NCI-H82 treated with DMSO at 0.1 percent for 48 hours (cell line): ENCODE measurements at regions not wholly inside any gene's neighbourhood (a gene's known extent, or its start where the extent isn't known, plus 50 kb on each side); places are given as distances from the start of the nearest gene placed in this dataset.

Source experiments
- DNase-seq: peaks from one replicate; lab custom pipeline; 2025; ENCODE audit not compliant: unreplicated experiment; lab: John Stamatoyannopoulos, UW

- no peak for DNase-seq
Observed at GRCh38 chr3:148075771-148076716, 621.7 kb upstream of the AGTR1 start.

DNA sequence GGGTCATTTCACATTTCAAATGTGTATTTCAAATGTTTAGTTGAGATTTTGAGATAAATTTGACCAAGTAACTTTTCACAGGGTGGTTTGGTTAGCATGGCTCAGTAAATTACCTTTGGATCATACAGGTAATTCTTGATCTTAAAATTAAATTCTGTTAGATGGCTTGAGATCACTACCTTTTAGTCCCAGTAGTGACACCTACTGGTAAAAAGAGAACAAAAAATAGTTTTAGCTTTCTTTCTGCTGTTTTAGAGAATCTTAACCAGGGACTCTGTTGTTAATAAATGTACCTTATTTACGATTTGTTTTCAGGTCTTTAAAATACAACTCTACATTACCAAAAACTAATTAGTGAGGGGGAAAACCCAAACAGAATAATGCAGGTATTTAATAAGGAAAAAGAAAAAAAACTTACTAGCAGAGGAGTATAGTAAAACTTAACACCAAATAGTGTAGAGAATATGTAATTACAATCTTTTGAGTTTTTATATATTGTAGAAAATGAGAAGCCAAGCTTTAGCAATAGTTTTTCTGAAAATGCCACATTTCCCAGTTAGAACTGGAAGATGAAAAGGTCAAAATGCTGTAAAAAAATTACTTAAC, 620.3 kb upstream of the AGTR1 start:
- no peak for DNase-seq

DNA sequence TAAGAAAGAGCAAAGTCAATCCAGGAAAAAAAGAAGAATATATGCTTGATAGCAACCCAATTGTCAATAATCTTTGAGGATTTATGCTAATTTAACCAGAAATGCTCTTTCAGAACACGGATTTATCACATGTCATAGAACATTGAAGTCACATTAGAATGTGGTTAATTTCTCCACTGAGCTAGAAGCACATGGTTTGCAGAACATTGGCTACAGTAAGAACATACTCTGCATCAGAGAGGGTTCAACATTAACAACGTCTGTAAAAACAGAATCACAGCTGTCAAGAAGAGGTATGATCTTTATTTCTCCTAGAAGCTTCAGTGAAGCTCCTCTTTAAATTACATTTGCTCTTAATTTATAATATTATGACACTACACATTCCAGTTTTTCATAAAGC, 619.7 kb upstream of the AGTR1 start:
- DNase-seq: no peak

GRCh38 chr3:148078658-148079057, 619.0 kb upstream of the AGTR1 start:
- DNase-seq: no peak

DNA sequence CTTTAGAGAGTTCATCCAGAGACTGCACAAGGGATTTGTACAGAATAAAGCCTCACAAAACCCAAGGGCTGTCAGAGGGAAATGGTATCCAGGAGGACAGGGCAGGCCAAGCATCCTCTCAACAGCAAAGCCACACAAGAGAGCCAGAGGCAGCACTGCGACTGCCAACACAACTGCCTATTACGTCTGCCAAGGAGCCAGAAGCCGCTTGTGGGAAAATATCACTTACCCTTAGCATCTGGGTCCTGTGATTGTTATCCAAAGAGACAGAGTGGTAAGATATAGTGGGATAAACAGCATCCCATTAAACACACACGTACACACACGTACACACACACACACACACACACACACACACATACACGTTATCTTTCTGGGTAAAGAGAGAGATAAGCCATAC, 618.3 kb upstream of the AGTR1 start:
- DNase-seq: no peak

DNA sequence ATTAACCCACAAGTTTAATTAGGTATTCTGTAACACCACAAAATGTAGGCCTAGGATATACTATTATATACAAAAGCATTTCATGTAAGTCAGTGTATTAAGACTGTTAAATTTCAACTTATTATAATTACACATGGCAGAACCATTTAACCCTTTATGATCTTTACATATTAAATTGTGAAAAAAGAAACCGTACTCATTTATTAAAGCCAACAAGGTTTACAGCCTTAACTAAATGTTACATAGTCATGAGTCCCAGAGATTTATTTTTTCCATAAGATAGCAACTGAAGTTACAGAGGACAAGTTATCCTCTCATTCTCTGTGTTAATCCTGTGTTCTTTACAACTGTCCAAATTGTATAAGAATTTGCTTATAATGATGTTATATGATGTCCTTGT, 615.8 kb upstream of the AGTR1 start:
- no peak for DNase-seq

- DNase-seq: no peak
Observed at GRCh38 chr3:148082506-148083280, 615.0 kb upstream of the AGTR1 start.

GRCh38 chr3:148083526-148084182, 614.0 kb upstream of the AGTR1 start:
- peak; percentile 91 for DNase-seq

DNA sequence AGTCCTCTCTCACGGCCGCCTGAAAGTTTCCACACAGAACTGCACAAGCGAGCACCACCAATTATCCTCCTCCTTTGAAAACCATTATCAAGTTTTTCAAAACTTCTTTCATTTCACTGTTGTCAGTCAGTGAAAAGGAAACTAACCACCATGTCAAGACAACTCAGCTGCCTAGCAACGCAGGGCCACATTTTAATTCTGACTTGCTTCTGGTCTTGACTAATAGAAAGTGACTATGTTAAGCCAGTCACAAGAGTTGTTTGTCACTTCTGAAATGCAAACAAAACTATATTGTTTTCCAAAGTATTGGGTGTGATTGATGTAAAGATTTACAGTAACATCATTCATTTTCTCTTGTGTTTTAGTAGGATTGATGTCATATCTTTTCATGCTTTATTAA, 612.8 kb upstream of the AGTR1 start:
- DNase-seq: no peak

GRCh38 chr3:148087601-148088371, 609.9 kb upstream of the AGTR1 start:
- DNase-seq: no peak

- DNase-seq: no peak
Observed at GRCh38 chr3:148089171-148089570, 608.5 kb upstream of the AGTR1 start.

GRCh38 chr3:148090156-148090555, 607.5 kb upstream of the AGTR1 start:
- no peak for DNase-seq

GRCh38 chr3:148092624-148093347, 604.9 kb upstream of the AGTR1 start:
- DNase-seq: peak; percentile 41

DNA sequence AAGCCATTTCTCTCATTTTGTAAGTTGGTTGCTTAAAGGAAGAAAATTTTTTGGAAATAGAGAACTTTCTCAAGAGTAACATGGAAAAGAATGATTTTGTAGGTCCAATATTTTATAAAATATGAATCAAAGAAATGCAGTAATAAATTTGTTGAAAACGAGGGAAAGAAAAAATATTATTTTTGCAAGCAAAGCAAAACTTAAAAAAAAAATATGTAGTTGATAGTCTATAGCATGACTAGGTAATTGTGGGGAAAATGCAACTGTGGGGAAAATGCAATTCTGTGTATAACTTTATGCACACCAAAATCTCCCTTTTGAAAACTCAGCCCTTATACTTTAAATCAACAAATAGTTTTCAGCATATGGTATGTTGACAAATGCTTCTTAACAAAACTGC, 604.0 kb upstream of the AGTR1 start:
- no peak for DNase-seq

DNA sequence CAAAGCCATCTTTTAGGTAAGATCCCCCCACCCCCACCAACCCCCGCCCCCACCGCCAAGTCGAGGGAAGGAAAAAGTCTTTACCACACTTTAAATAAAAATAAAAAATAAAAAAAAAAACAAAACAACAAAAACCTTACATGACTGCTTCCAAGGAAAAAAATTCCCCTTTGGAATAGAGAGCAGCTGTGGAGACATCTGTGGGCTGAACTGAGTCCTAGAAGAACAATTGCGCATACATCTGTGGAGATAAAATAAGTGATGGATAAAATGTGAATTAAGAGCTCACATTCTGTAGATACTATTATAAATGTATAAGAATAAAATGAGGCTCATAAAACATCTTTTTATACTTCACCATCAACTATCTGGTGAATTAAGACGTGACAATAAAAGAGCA, 601.7 kb upstream of the AGTR1 start:
- no peak for DNase-seq

DNA sequence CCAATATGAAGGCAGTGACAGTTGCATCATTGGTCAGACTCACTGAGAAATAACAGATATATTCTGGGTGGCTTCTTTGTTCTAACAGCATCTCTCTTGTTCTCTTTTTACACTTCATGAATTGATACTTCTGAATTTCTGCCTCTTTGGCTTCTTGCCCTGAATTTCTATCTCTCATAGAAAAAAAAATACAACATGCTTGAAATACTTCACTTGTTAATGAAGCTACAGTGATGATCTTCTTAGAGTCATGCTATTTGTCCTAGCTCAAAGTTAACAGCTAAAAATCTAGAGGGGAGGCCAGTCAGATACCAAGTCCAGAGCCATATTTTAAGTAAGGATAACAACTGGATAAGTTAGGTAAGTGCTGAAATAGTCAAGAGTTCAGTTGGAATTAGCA, 597.2 kb upstream of the AGTR1 start:
- DNase-seq: no peak

DNA sequence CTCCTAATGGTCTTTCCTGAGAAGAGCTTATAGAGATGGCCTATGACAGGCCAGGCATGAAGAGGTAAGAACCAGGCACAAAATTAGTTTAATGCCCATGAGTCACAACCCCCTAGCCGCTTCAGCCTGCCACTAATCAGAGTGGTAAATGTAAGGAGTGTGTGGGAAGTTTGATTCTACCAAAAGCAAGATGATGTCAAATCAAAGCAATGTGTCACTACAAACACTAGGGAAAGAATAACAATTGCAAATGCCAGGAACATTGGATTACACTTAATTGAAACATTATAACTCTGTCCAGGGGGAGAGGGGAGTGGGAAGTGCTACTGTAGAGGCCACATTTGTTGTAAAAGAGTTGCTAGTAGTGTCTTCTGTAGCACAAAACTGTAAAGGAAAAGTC, 596.6 kb upstream of the AGTR1 start:
- DNase-seq: no peak

GRCh38 chr3:148102156-148102555, 595.5 kb upstream of the AGTR1 start:
- no peak for DNase-seq

DNA sequence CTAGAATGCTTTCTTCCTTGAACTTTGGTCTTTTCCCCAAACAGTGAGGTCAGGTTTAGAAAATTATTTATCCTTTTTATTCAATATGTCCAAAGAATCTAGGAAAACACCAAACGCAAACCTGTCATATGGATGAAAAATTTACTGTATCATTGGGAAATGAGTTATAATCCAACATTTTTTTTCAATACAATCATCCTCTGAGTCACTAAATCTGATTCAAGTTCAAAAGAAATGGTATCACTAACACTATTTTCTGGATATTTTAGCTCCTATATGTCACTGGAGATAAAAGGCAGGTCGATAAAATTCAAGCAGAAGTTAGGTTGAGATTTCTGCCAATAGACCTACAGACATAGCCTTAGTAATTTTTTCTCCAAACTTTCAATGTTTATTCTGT, 591.6 kb upstream of the AGTR1 start:
- no peak for DNase-seq

- DNase-seq: no peak
Observed at GRCh38 chr3:148126956-148127355, 570.7 kb upstream of the AGTR1 start.
